Kidney epithelial cell (primary cell): ENCODE measurements at regions not wholly inside any gene's neighbourhood (a gene's known extent, or its start where the extent isn't known, plus 50 kb on each side); places are given as distances from the start of the nearest gene placed in this dataset.
"Not testable (repeated sequence)": the region's sequence is repeated elsewhere in the genome, so short reads cannot be mapped to it uniquely, and the experiment has no call there.

ENCODE experiments used
- DNase-seq: peaks from one replicate; pipeline ENCODE4 v3.0.0-alpha.2; 2010; ENCODE audit warnings: low read depth
- H3K27me3 ChIP-seq: 2 replicates; pipeline ENCODE4 v1.6.0; 2011; ENCODE audit warnings: low read length; ENCODE audit not compliant: control insufficient read depth, insufficient read depth
- H3K36me3 ChIP-seq: 2 replicates; pipeline ENCODE4 v1.5.1; 2011; ENCODE audit warnings: low read length; ENCODE audit not compliant: control insufficient read depth, insufficient read depth
- H3K4me3 ChIP-seq: 2 replicates; pipeline ENCODE4 v1.5.1; 2011; ENCODE audit warnings: low read depth, mild to moderate bottlenecking, control low read depth, low read length
- TF ChIP-seq, protein P1 (sequence below): IDR thresholded peaks from 2 replicates; pipeline ENCODE4 v1.5.1; 2011; ENCODE audit warnings: mild to moderate bottlenecking, moderate library complexity, low read length, control low read depth, inconsistent platforms; ENCODE audit not compliant: insufficient read depth, poor library complexity, severe bottlenecking

DNA sequence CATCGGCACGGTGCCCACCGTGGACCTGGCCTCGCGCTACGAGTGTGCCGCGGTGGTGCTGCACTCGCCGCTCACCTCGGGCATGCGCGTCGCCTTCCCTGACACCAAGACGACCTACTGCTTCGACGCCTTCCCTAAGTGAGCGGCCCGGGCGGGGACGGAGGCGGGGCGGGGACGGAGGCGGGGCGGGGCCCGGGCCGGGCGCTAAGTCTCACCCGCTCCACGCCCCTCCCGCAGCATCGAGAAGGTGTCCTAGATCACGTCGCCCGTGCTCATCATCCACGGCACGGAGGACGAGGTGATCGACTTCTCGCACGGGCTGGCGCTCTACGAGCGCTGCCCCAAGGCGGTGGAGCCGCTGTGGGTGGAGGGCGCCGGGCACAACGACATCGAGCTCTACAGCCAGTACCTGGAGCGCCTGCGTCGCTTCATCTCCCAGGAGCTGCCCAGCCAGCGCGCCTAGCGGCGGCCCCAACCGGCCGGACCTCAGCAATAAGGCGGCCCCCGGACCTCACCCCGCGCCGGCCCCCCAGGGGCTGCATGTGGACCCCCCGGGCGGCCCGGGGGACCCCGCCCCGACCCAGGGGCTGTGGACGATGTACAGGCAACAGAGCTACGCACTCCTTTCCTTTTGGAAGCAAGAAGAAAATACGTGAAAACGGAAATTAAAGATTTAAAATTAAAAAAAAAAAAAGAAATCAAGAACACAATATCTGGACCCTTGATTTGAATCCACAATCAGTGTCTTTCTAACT is 198.8 kb downstream of the USP22 start:
- peaks cover 17% of the 10 kb centered on the region for H3K27me3 ChIP-seq
- H3K4me3 ChIP-seq, result peak overlapping the region; percentile 14
- DNase-seq, H3K36me3 ChIP-seq: not testable (repeated sequence)

DNA sequence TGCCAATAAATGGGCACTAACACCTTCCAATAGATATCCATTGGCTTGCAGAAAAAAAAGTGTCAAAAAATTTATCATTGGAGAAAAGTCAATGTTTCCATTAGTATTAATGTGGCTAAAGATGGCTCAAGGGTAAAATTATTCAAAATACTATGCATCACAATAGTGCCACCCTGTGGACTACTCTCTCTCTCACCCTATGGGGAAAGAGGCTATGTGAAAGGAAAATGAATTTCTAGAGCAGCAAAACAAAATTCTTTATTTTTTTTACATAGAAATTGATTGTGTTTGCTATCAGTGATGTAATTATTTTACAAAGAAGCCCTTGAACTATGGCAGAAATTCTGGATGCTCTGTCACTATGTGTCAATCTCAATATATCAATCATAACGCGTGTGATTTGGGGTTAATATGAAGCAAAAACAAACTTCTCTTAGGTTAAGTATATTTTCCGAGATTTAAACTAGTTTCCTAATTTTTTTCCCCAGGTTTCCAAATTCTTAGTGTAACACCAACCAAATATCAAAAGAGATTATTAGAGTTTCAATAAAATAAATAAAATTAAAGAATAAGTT is 193.9 kb downstream of the USP22 start:
- not testable (repeated sequence) for H3K4me3 ChIP-seq, H3K36me3 ChIP-seq, DNase-seq
- TF ChIP-seq, protein P1, sequence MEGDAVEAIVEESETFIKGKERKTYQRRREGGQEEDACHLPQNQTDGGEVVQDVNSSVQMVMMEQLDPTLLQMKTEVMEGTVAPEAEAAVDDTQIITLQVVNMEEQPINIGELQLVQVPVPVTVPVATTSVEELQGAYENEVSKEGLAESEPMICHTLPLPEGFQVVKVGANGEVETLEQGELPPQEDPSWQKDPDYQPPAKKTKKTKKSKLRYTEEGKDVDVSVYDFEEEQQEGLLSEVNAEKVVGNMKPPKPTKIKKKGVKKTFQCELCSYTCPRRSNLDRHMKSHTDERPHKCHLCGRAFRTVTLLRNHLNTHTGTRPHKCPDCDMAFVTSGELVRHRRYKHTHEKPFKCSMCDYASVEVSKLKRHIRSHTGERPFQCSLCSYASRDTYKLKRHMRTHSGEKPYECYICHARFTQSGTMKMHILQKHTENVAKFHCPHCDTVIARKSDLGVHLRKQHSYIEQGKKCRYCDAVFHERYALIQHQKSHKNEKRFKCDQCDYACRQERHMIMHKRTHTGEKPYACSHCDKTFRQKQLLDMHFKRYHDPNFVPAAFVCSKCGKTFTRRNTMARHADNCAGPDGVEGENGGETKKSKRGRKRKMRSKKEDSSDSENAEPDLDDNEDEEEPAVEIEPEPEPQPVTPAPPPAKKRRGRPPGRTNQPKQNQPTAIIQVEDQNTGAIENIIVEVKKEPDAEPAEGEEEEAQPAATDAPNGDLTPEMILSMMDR, result peak; percentile 15
- peaks cover 14% of the 10 kb centered on the region for H3K27me3 ChIP-seq

DNA sequence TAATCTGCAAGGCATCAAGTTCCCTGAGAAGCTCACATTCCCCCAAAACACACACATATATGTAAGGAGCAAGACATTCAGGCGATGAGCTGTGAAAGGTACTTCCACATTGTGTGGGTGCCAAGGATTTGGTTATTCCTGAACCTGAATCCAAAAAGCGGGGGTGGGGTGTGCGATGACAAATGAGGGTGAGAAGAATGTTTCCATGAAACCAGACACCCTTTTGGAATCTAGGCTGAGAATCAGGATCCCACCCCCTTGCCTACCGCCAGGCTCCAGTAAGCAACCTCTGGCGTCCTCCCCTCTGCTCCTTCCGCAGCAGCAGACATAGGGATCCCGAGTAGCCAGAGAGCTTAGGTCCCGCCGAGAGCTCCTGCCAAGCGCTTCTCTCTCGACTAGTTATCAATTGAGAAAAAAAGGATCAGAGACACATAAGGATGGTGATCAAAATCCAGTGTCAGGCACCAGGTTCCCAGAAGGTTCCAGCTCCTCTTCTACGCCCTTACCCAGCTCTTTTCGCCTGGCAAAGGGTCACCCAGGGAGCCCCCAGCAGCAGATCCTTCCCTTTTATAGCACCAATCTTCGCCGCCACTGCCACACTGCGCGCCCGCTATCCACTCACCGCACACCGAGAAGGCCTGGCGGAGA is 191.1 kb downstream of the USP22 start:
- peaks cover 14% of the 10 kb centered on the region for H3K27me3 ChIP-seq
- H3K36me3 ChIP-seq, H3K4me3 ChIP-seq, DNase-seq: not testable (repeated sequence)

DNA sequence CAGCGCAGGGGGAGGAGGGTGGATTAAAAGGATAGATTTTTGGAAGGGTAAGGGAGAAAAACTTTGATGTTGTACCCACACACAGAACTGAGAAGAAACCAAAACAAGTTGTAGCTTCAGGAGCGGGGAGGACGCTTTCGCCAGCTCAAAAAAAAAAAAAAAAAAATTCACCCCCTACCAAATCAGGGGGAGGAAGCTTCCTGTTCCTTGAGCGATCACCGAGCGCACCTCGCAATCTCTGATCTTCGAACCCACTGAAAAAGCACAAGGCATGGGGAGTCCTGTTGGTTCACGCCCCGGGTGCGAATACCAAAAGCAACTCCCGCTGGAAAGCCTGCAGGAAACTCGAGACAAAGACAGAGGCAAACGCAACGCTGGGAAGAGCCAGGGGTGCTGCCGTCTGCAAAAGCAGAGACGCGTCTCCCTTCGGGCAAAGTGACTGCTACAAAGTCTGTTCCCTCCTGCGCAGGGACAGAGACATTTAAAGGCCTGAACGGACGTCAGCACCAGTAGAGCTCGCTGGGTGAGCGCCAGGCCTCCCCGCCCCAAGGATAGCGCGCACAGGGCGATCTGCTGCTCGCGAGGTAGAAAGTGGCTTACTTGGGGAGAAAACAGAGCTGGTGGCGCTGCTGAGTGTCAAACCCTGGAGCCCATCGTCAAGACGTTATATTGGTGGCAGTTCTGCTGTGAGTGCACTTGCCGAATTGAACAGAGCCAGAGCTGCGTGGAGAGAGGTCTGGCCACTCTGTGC is 190.4 kb downstream of the USP22 start:
- H3K36me3 ChIP-seq, result no peaks in the 10 kb centered on the region
- TF ChIP-seq, protein P1, result no peak
- no peak for DNase-seq
- H3K27me3 ChIP-seq, result peaks cover 14% of the 10 kb centered on the region
- H3K4me3 ChIP-seq, result no peak overlapping the region

DNA sequence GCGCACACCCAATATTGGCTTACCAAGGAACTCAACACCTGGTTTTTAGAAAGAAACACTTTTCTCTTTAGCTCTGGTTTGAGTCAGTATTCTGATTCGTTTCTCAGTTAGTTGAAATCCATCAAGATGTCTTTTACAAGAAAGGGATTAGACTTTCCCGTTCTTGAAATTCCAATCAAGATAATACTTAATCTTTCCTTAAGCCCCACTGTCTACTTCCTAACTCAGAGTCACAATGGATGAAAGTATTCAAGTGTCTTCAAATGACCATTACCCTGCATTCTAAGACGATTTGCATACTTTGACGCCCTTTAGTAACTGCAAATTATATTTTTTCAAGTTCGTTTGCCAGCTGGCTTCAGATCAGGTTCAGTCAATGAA is 189.8 kb downstream of the USP22 start:
- peaks cover 14% of the 10 kb centered on the region for H3K27me3 ChIP-seq
- H3K36me3 ChIP-seq, result no peaks in the 10 kb centered on the region
- no peak overlapping the region for H3K4me3 ChIP-seq
- TF ChIP-seq, protein P1, result no peak
- no peak for DNase-seq

DNA sequence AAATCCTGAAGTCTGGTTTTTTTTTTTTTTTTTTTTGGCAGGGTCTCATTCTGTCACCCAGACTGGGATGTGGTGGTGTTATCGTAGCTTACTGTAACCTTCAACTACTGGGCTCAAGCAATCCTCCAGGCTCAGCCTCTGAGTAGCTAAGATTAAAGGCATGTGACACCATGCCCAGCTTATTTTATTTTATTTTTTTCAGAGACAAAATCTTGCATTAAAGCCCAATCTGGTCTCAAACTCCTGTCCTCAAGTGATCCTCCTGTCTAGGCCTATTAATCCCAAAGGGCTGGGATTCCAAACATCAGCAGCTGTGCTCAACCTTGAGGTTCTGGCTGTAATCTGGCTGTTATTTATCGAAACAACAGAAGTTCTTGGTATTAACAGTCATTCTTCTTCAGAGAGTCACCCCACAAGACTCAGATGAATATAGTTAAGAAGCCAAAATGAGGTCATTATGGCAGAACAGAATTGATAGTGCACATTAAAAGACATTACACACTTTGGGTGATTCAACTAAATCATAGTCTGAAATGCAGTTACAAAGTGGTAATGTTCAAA is 186.8 kb downstream of the USP22 start:
- H3K4me3 ChIP-seq, H3K36me3 ChIP-seq, DNase-seq: not testable (repeated sequence)
- H3K27me3 ChIP-seq, result peaks cover 14% of the 10 kb centered on the region

DNA sequence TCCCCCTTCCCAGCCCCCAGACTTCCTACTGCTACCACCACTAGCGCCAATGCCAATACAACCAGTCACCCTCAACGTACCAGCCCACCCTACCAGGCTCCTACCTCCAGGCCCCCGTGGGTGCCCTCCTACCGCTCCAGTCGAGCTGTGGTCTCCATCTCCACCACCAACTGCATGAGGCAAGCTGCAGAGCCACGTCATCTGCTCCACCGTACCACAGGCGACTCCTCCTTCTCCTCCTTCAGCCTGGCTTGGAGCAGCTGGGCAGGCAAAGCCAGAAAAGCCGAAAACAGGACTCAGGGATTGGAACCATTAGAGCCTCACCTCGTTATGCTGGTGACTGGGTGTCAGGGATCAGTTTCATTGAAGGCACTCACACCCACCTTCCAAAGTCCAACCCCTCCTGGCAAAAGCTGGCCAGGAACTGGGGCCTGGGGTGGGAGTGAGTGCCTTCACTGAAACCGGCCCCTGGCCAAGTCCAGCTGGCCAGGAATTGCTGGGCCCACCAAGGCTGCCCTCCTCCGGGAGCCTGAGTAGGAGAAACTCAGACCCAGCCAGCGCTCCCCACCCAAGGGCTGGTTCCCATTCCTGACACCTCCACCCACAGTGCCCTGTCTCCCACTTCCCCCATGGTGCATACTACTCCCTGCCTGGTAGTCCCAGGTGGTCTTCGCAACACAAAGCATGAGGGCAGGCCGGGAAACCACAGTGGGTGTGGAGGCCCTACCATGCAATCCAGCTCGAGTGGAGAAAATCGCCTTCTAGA is 176.2 kb downstream of the USP22 start:
- not testable (repeated sequence) for DNase-seq, H3K4me3 ChIP-seq, H3K27me3 ChIP-seq, H3K36me3 ChIP-seq

DNA sequence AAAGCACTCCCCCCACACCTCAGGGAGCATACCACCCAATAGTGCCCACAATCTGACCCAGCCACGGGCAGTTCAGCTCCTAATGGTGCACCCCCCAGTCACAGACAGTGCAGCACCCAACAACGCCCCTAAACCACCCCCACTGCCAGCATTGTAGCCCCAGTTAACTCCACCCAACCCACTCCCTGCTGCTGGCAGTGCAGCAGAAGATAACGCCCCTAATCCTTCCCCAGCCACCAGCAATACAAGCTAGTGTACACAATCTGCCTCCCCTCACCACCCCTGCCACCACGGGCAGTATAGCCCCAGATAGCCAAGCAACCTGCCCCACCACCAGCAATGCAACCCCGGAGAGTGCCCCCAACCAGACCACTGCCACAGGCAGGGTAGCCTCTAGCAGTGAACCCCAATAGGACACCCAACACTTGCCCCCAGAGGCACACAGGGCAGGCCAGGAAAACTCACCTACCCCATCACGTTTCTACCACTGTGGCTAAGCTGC is 175.3 kb downstream of the USP22 start:
- not testable (repeated sequence) for H3K36me3 ChIP-seq, H3K4me3 ChIP-seq, H3K27me3 ChIP-seq, DNase-seq

DNA sequence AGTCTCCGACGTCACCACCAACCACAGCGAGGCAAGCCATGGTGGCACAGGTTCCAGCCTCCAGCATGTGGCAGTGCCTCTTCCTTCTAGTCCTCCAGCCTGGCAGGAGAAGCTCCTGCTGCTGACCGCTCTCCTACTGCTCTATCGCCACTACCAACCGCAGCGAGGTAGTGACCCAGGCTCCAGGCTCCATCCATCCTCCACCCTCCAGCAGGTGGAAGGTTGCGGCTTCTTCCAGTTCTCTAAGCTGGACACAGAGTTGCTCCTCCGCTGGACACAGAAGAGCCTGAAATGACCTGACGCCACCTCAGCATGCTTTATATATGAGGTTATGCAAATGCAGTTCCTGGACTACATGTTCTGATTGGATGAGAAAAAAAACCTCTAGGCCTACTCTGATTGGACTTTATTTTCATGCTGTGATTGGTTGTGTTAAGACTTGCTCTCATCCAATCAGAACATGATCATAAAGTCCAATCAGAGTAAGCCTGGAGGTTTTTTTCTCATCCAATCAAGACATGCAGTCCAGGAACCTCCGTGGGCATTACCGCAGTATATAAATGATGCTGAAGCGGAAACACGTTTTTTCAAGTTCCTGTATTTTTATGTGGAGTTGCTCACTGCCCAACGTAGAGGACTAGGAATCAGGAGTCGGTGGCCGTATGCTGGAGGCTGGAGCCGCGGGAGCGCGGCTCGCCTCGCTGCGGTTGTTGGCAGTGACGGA is 174.7 kb downstream of the USP22 start:
- H3K36me3 ChIP-seq, H3K27me3 ChIP-seq, H3K4me3 ChIP-seq, DNase-seq: not testable (repeated sequence)

DNA sequence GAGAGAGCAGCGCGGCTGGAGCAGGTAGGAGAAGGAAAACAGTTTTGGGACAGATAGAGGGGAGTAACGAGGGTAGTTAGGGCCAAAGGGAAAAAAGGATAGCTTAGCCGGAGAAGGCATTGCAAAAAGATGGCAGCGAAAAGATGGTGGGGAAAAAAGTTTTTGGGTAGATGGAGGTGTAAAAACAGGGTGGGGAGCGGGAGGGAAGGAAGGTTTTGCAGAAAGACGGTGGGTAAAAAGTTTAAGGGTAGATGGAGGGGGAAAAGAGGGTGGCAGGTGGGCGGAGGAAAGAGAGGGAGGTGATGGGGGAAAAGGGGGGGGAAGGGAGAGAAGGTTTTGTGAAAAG is 174.2 kb downstream of the USP22 start:
- not testable (repeated sequence) for DNase-seq, H3K27me3 ChIP-seq, H3K4me3 ChIP-seq, H3K36me3 ChIP-seq
